Subcutaneous abdominal adipose tissue (tissue), 5 donors: ENCODE measurements at regions not wholly inside any gene's neighbourhood (a gene's known extent, or its start where the extent isn't known, plus 50 kb on each side); places are given as distances from the start of the nearest gene placed in this dataset.
"Not testable (repeated sequence)": the region's sequence is repeated elsewhere in the genome, so short reads cannot be mapped to it uniquely, and the experiment has no call there.

Source experiments
- H3K27ac ChIP-seq: one replicate; pipeline ENCODE4 v1.7.0; 2013; ENCODE audit warnings: low read depth, mild to moderate bottlenecking, inconsistent platforms, low read length, moderate library complexity
- H3K27me3 ChIP-seq, 5 donors: one replicate each; pipeline ENCODE4 v1.7.0; 2013; ENCODE audit warnings: low read length in 5 of 5, inconsistent platforms in 1 of 5; ENCODE audit not compliant: control insufficient read depth in 5 of 5, insufficient read depth in 4 of 5
- H3K36me3 ChIP-seq, 5 donors: one replicate each; pipeline ENCODE4 v1.7.0; 2013; ENCODE audit warnings: low read length in 5 of 5; ENCODE audit not compliant: control insufficient read depth in 5 of 5, insufficient read depth in 5 of 5
- H3K4me1 ChIP-seq, 5 donors: one replicate each; pipeline ENCODE4 v1.7.0; 2013; ENCODE audit warnings: low read length in 5 of 5, mild to moderate bottlenecking in 3 of 5, moderate library complexity in 1 of 5; ENCODE audit not compliant: control insufficient read depth in 5 of 5, insufficient read depth in 5 of 5
- H3K4me3 ChIP-seq, 5 donors: one replicate each; pipeline ENCODE4 v1.7.0; 2013; ENCODE audit warnings: low read length in 5 of 5, low read depth in 1 of 5
- H3K9ac ChIP-seq, 5 donors: one replicate each; pipeline ENCODE4 v1.7.0; 2013; ENCODE audit warnings: low read length in 5 of 5, mild to moderate bottlenecking in 4 of 5, moderate library complexity in 3 of 5
- H3K9me3 ChIP-seq, 5 donors: one replicate each; pipeline ENCODE4 v1.7.0; 2013; ENCODE audit warnings: low read length in 5 of 5; ENCODE audit not compliant: control insufficient read depth in 5 of 5
- donor health status: healthy.
- donor health status: healthy.
- donor health status: healthy.
- donor health status: healthy.
- donor health status: healthy.

DNA sequence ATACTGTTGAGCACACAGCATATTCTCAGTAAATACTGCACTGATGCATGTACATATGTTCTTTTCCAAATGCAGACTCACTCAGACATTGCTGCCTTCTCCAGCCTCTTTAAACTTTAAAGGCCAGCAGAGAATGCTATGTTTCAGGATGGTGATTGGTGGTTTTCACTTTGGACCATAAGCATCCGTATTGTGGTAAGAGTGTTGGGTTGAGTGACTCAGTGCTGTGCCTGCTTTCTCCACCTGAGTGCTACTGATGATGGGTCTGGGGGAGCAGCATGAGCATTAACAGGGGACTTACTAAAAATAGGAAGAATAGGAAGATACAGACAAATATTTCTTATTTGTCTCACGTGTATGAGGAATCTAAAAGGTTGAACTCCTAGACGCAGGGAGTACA is 56.3 kb upstream of the ZNF92 start:
- no peaks in the 10 kb centered on the region for H3K4me1 ChIP-seq
- no peak overlapping the region for H3K27ac ChIP-seq
- no peak overlapping the region for H3K9ac ChIP-seq
- no peak overlapping the region for H3K4me3 ChIP-seq
- no peaks in the 10 kb centered on the region for H3K27me3 ChIP-seq
- no peaks in the 10 kb centered on the region for H3K9me3 ChIP-seq
- no peaks in the 10 kb centered on the region for H3K36me3 ChIP-seq

DNA sequence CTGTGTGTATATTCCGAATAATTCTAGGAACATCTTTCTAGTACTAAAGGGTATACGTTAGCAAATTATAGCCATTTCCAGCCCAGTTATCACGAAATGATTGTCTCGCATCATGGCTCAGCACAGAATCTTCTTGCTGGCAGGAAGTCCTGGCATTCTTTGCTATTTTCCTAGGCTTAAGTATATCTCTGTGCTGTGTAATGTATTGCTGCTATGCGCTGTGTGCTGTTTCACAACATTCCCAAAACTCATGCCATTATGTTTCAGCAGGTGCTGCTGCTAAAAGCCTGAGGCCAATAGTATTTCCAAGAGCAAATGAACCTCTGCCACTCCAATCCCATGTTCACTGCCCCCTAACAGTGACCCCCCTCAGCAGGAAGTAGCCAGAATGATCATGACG is 62.9 kb upstream of the ZNF92 start:
- no peaks in the 10 kb centered on the region for H3K27me3 ChIP-seq
- no peaks in the 10 kb centered on the region for H3K9me3 ChIP-seq
- H3K4me3 ChIP-seq, result no peak overlapping the region
- no peaks in the 10 kb centered on the region for H3K36me3 ChIP-seq
- no peak overlapping the region for H3K9ac ChIP-seq
- H3K27ac ChIP-seq, result no peak overlapping the region
- H3K4me1 ChIP-seq, result peaks cover 0 to 4% (median 0%) of the 10 kb centered on the region in 5 donors

DNA sequence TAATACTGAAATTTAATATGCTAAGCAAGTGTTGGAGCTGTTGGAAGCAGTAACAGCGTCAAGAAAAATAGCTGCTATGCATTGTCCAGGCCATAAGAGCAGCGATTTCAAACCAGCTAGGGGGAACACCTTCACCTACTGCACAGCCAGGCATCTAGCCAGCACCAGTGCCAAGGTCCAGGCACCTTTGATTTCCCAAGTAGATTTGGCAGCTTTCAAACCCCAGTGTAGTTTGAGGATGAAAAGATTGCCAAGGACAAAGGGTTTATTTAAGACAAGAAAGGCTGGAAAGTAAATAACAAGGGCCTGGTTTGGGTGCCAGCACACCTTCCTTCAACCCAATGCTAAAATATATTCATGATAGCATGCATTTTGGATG is 65.4 kb upstream of the ZNF92 start:
- Histone ChIP-seq H3K36me3 (no peaks in the 10 kb centered on the region), H3K9me3 (no peaks in the 10 kb centered on the region), H3K4me1 (peaks cover 0 to 5% (median 0%) of the 10 kb centered on the region in 5 donors), H3K27me3 (no peaks in the 10 kb centered on the region), H3K4me3 (no peak overlapping the region), H3K9ac (no peak overlapping the region), H3K27ac (no peak overlapping the region)

DNA sequence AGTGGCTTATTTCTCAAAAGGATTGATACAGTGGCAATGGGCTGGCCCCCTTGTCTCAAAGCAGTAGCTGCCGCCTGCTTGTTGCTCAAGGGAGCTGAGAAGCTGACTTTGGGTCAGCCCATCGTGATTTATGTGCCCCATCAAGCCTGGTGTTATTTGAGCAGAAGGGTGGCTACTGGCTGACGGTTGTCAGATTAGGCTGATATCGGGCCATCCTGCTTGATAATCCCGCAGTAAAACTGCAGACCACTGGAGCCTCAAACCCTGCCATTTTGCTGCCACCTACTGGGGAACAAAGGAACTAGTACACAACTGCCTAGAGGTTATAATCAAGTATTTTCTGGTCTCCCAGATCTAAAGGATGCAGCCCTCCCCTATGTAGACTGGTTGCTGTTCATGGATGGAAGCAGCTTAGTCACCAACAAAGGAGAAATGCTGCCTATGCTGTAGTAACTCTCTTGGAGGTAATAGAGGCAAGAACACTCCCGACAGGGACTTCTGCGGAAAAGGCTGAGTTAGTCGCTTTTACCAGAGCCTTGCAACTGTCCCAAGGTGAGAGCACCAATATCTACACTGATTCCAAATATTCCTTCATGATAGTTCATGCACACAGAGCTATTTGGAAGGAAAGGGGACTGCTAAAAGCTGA is 65.9 kb upstream of the ZNF92 start:
- Histone ChIP-seq H3K27me3 (no peaks in the 10 kb centered on the region), H3K9ac (no peak overlapping the region), H3K4me1 (peaks cover 0 to 5% (median 0%) of the 10 kb centered on the region in 5 donors), H3K36me3 (no peaks in the 10 kb centered on the region), H3K9me3 (no peaks in the 10 kb centered on the region), H3K4me3 (no peak overlapping the region), H3K27ac (no peak overlapping the region)

DNA sequence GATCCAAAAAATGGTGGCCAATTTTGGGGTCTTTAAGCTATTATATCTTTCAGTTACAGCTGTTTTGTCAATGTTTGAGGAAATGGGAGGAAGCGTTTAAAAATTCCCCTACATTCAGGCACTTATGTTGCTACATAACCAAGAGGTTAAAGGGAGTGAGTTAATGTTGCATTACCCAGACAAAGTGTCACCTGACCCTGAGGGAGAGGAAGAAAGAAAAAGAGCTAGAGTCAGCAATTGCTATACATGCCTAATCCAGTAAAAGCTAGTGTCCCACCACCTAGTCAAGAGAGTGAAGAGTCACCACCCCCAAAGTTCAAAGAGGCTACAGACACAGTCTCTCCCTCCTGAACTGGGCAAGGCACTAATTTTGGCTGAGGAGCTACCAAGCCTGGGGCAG is 69.5 kb upstream of the ZNF92 start:
- H3K4me3 ChIP-seq, result no peak overlapping the region
- no peaks in the 10 kb centered on the region for H3K9me3 ChIP-seq

DNA sequence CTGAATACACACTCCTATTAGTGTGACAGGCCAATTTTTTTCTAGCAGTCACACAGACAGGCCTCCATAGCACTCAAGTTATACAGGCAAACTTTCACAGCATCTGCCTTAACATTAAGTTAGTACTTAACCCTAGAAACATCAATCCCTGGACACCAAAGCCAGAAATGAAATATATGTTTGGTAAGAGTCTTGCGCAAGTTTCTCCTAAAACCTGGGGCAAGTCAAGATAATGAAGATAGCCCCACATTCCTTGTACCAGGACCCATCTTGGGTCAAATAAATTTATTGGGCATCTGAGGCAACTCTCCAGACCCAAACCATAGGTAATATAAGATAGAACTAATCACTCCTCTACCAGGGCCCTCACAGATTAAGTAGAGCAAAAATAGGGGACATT is 70.8 kb upstream of the ZNF92 start:
- H3K36me3 ChIP-seq, result no peaks in the 10 kb centered on the region
- no peak overlapping the region for H3K4me3 ChIP-seq
- H3K27me3 ChIP-seq, result no peaks in the 10 kb centered on the region
- no peak overlapping the region for H3K9ac ChIP-seq
- H3K4me1 ChIP-seq, result peaks cover 0 to 5% (median 0%) of the 10 kb centered on the region in 5 donors
- H3K27ac ChIP-seq, result no peak overlapping the region
- H3K9me3 ChIP-seq, result no peaks in the 10 kb centered on the region

More for the DNA sequence above, 69.5 kb upstream of the ZNF92 start:
- Histone ChIP-seq H3K36me3 (no peaks in the 10 kb centered on the region), H3K4me1 (peaks cover 0 to 5% (median 0%) of the 10 kb centered on the region in 5 donors), H3K27ac (no peak overlapping the region), H3K27me3 (no peaks in the 10 kb centered on the region), H3K9ac (no peak overlapping the region)

DNA sequence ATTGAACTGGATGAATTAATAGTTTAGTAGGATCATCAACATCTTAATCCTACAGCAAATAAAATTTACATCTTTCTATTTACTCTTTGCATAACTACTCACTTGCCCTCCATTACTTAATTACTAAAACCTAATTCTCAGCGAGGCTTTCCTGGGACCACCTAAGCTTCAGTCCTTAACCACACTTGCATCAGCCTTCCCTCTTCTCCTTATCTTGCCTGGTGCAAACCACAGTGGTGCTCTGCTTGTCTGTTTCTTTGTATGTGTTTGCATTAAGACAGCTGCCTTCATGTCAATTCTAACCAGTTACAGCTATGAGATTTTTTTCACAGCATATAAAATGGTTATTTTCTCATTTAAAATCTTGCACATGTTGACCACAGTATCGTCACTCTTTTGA is 72.6 kb upstream of the ZNF92 start:
- H3K9me3 ChIP-seq, result no peaks in the 10 kb centered on the region
- H3K4me1 ChIP-seq, result peaks cover 0 to 3% (median 0%) of the 10 kb centered on the region in 5 donors
- no peaks in the 10 kb centered on the region for H3K36me3 ChIP-seq
- H3K27me3 ChIP-seq, result no peaks in the 10 kb centered on the region
- no peak overlapping the region for H3K4me3 ChIP-seq
- H3K27ac ChIP-seq, result no peak overlapping the region
- no peak overlapping the region for H3K9ac ChIP-seq

DNA sequence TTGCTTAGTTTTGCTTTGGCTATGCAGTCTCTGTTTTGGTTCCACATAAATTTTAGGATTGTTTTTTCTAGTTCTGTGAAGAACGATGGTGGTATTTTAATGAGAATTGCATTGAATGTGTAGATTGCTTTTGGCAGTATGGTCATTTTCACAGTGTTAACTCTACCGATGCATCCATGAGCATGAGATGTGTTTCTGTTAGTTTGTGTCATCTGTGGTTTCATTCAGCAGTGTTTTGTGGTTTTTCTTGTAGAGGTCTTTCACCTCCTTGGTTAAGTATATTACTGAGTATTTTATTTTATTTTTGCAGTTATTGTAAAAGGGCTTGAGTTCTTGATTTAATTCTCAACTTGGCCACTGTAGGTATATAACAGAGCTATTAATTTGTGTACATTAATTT is 78.2 kb upstream of the ZNF92 start:
- H3K9ac ChIP-seq, result no peak overlapping the region
- H3K27ac ChIP-seq, result no peak overlapping the region
- no peaks in the 10 kb centered on the region for H3K36me3 ChIP-seq
- H3K9me3 ChIP-seq, result no peaks in the 10 kb centered on the region
- H3K4me3 ChIP-seq, result no peak overlapping the region
- H3K27me3 ChIP-seq, result no peaks in the 10 kb centered on the region
- no peaks in the 10 kb centered on the region for H3K4me1 ChIP-seq

DNA sequence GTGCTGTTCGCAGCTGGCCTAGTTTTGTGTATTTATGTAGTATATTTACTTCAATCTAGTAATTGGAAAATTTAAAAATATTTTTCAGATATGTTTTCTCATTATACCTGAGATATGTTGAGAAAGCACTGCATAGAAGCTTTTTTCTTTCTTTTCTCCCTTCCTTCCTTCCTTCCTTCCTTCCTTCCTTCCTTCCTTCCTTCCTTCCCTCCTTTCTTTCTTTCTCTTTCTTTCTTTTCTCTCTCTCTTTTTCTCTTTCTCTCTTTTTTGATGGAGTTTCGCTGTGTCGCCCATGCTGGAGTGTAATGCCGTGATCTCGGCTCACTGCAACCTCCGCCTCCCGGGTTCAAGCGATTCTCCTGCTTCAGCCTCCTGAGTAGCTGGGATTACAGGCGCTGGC is 83.3 kb upstream of the ZNF92 start:
- H3K36me3 ChIP-seq, H3K9ac ChIP-seq, H3K9me3 ChIP-seq, H3K4me1 ChIP-seq, H3K4me3 ChIP-seq, H3K27me3 ChIP-seq, H3K27ac ChIP-seq: not testable (repeated sequence)

DNA sequence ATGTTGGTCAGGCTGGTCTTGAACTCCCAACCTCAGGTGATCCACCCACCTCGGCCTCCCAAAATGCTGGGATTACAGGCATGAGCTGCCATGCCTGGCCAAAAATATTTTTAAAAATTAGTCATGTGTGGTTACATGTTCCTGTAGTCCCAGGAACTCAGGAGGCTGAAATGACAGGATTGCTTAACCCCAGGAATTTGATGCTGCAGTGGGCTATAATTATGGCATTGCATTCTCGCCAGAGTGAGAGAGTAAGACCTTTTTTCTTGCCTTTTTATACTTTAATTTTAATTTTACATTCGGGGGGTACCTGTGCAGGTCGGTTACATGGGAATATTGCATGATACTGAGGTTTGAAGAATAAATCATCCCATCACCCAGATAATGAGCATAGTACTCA is 86.6 kb upstream of the ZNF92 start:
- Histone ChIP-seq H3K9ac (no peak overlapping the region), H3K4me1 (no peaks in the 10 kb centered on the region), H3K4me3 (no peak overlapping the region), H3K9me3 (no peaks in the 10 kb centered on the region), H3K36me3 (no peaks in the 10 kb centered on the region), H3K27ac (no peak overlapping the region), H3K27me3 (no peaks in the 10 kb centered on the region)
